Progenitor cell of endocrine pancreas (in vitro differentiated cells): ENCODE measurements at regions not wholly inside any gene's neighbourhood (a gene's known extent, or its start where the extent isn't known, plus 50 kb on each side); places are given as distances from the start of the nearest gene placed in this dataset.

Experiments
- DNase-seq: peaks from one replicate; pipeline ENCODE4 v3.0.0; 2021; ENCODE audit warnings: low spot score; ENCODE audit not compliant: unreplicated experiment
- H3K27ac Mint-ChIP-seq: 2 replicates; pipeline ENCODE4 v1.8.0; 2021; ENCODE audit warnings: mild to moderate bottlenecking, moderate library complexity, mixed read lengths
- H3K27me3 Mint-ChIP-seq: 2 replicates; pipeline ENCODE4 v1.8.0; 2021; ENCODE audit warnings: mixed read lengths
- H3K36me3 Mint-ChIP-seq: 2 replicates; pipeline ENCODE4 v1.8.0; 2022; ENCODE audit warnings: mixed read lengths; ENCODE audit not compliant: insufficient read depth
- H3K4me1 Mint-ChIP-seq: 2 replicates; pipeline ENCODE4 v1.8.0; 2021; ENCODE audit warnings: low read depth, mixed read lengths
- H3K4me3 Mint-ChIP-seq: 2 replicates; pipeline ENCODE4 v1.8.0; 2021; ENCODE audit warnings: low read depth, mild to moderate bottlenecking, moderate library complexity, mixed read lengths
- H3K9me3 Mint-ChIP-seq: 2 replicates; pipeline ENCODE4 v1.8.0; 2021; ENCODE audit warnings: low read depth, mixed read lengths
- CTCF ChIP-seq: fragments of 200-600 bp; sonication (generic); IDR thresholded peaks from one replicate; pipeline ENCODE4 v1.5.0; 2021; ENCODE audit warnings: antibody characterized with exemption, mild to moderate bottlenecking; ENCODE audit not compliant: unreplicated experiment

- no peak for TF ChIP-seq CTCF
- H3K4me3 Mint-ChIP-seq, result no peak overlapping the region
- no peak for DNase-seq
- H3K4me1 Mint-ChIP-seq, result no peaks in the 10 kb centered on the region
- no peak overlapping the region for H3K27ac Mint-ChIP-seq
- H3K9me3 Mint-ChIP-seq, result peaks cover 12% of the 10 kb centered on the region
- H3K27me3 Mint-ChIP-seq, result peaks cover 2% of the 10 kb centered on the region
- no peaks in the 10 kb centered on the region for H3K36me3 Mint-ChIP-seq
Observed at GRCh38 chr2:7795778-7796563, 878.8 kb downstream of the RNF144A start.

DNA sequence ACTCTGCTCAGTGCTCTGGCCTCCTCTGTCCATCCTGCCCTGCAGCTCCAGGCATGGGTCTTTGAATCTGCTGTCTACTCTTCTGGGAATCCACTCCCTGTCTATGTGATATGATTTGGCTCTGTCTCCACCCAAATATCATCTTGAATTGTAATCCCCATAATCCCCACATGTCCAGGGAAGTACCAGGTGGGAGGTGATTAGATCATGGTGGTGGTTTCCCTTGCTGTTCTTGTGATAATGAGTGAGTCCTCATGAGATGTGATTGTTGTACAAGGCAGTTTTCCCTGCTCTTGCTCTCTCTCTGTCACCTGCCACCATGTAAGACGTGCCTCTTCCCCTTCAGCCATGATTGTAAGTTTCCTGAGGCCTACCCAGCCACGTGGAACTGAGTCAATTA is 881.8 kb upstream of the ID2 start:
- no peak for TF ChIP-seq CTCF
- Mint-ChIP-seq H3K4me3 (no peak overlapping the region), H3K27ac (no peak overlapping the region), H3K27me3 (no peaks in the 10 kb centered on the region), H3K4me1 (no peaks in the 10 kb centered on the region), H3K36me3 (no peaks in the 10 kb centered on the region), H3K9me3 (peaks cover 23% of the 10 kb centered on the region)
- DNase-seq, result no peak

- DNase-seq, result no peak
- Mint-ChIP-seq H3K27ac (no peak overlapping the region), H3K4me3 (no peak overlapping the region), H3K4me1 (no peaks in the 10 kb centered on the region), H3K27me3 (no peaks in the 10 kb centered on the region), H3K9me3 (peaks cover 23% of the 10 kb centered on the region), H3K36me3 (no peaks in the 10 kb centered on the region)
- TF ChIP-seq CTCF, result no peak
Observed at GRCh38 chr2:7801212-7801611, 880.6 kb upstream of the ID2 start.

DNA sequence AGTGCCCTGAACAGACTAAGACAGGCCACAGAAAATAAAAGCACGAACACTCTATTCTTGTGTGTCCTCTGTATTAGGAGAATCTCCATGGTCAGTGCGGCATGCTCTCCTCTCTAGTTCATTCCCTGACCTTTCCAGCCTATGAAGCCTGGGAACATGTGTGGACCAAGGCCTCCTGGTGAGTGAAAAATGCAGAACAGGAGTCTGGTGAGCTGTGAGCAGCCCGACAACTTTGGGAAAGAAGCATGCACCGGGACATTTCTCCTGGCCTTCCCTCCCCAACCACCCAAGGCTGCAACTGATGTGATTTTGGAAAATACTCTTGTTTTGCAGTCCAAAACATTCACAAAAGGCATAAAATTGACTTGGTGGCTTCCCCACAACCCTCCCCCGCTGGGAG is 878.3 kb upstream of the ID2 start:
- TF ChIP-seq CTCF, result no peak
- no peak overlapping the region for H3K27ac Mint-ChIP-seq
- H3K4me3 Mint-ChIP-seq, result no peak overlapping the region
- H3K4me1 Mint-ChIP-seq, result no peaks in the 10 kb centered on the region
- no peaks in the 10 kb centered on the region for H3K27me3 Mint-ChIP-seq
- DNase-seq, result no peak
- peaks cover 23% of the 10 kb centered on the region for H3K9me3 Mint-ChIP-seq
- H3K36me3 Mint-ChIP-seq, result no peaks in the 10 kb centered on the region

DNA sequence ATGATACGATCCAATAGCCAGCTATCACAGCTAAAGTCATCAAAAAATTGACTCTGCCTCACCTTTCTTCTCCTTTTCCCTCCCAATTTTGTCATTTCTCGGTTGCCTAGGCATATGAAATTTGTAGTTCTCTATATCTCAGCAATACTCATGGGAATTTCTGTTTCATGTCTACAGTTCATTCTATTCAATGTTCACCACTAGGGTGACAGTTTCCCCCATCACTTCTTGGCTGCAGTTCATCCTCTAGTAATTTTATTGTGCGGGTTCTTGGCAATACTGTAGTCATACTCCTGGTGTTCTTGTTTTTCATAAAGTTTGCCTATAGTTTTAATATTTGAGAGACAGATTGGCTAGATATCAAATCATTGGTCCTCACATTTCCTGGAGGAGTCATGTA is 872.2 kb upstream of the ID2 start:
- no peak overlapping the region for H3K27ac Mint-ChIP-seq
- H3K4me3 Mint-ChIP-seq, result no peak overlapping the region
- peaks cover 1% of the 10 kb centered on the region for H3K27me3 Mint-ChIP-seq
- TF ChIP-seq CTCF, result no peak
- DNase-seq, result no peak
- no peaks in the 10 kb centered on the region for H3K4me1 Mint-ChIP-seq
- no peaks in the 10 kb centered on the region for H3K9me3 Mint-ChIP-seq
- no peaks in the 10 kb centered on the region for H3K36me3 Mint-ChIP-seq
